SIG-M5 treated with dmso at 0.1 percent for 504 hours (cell line): ENCODE measurements at regions not wholly inside any gene's neighbourhood (a gene's known extent, or its start where the extent isn't known, plus 50 kb on each side); places are given as distances from the start of the nearest gene placed in this dataset.
A peak's percentile ranks its signal among the peaks of the same experiment; 100 is the strongest.
"Not testable (repeated sequence)": the region's sequence is repeated elsewhere in the genome, so short reads cannot be mapped to it uniquely, and the experiment has no call there.

Source experiments
- DNase-seq: peaks from one replicate; lab custom pipeline; 2025; ENCODE audit not compliant: unreplicated experiment; lab: John Stamatoyannopoulos, UW

DNA sequence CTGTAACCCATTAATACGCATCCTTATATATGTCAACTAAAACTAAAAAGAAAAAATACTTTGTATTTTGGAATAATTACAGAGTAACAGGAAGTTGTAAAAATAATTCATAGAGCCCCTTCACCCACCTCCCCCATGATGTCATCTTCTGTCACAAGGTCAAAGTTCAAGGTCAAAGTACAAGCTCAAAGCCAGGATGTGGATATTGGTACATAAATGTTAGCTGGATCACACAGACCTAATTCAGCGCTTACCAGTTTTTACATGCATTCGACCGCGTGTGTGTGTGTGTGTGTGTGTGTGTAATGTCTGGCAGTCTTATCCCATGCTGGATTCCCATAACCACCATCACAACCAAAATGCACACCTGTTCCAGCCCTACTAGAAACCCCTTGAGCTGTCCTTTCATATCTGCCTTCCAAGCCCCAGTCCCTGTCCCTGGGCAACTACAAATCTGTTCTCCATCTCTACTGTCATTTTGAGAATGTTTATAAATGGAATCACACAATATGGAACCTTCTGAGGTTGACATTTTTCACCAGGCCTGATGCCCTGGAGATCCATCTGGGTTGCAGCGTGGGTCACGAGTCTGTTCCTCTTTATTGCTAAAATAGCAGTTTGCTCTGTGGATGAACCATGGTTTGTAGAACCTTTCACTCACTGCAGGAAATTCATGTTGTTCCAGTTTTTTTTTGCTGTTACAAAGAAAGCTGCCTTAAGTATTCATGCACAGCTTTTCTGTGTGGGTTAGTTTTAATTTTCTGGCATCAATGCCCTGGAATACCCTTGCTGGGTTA, 153.6 kb upstream of the PITRM1 start:
- DNase-seq: no peak

GRCh38 chr10:3324612-3325038, 152.0 kb upstream of the PITRM1 start:
- DNase-seq: no peak

GRCh38 chr10:3323865-3324498, 151.4 kb upstream of the PITRM1 start:
- DNase-seq: no peak

GRCh38 chr10:3321123-3321522, 148.5 kb upstream of the PITRM1 start:
- DNase-seq: no peak

DNA sequence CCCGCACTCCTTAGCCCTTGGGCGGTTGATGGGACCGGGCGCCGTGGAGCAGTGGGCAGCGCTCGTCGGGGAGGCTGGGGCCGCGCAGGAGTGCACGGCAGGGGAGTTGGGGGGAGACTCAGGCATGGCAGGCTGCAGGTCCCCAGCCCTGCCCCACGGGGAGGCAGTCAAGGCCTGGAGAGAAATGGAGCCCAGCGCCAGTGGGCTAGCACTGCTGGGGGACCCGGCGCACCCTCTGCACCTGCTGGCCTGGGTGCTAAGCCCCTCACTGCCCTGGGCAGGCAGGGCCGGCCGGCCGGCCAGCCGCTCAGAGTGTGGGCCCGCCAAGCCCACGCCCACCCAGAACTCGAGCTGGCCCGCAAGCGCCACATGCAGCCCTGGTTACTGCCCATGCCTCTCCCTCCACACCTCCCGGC, 147.2 kb upstream of the PITRM1 start:
- DNase-seq: no peak

DNA sequence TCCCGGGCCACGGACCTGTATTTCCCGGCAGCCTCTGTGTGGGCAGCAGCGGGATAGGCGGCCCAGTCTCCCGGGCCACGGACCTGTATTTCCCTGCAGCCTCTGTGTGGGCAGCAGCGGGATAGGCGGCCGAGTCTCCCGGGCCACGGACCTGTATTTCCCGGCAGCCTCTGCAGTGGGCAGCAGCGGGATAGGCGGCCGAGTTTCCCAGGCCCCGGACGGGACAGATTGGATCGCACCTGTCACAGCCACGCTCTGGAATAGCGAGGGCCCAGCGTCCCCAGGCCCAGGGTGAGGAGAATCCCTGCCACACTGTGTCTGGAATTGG, 145.9 kb upstream of the PITRM1 start:
- DNase-seq: not testable (repeated sequence)

DNA sequence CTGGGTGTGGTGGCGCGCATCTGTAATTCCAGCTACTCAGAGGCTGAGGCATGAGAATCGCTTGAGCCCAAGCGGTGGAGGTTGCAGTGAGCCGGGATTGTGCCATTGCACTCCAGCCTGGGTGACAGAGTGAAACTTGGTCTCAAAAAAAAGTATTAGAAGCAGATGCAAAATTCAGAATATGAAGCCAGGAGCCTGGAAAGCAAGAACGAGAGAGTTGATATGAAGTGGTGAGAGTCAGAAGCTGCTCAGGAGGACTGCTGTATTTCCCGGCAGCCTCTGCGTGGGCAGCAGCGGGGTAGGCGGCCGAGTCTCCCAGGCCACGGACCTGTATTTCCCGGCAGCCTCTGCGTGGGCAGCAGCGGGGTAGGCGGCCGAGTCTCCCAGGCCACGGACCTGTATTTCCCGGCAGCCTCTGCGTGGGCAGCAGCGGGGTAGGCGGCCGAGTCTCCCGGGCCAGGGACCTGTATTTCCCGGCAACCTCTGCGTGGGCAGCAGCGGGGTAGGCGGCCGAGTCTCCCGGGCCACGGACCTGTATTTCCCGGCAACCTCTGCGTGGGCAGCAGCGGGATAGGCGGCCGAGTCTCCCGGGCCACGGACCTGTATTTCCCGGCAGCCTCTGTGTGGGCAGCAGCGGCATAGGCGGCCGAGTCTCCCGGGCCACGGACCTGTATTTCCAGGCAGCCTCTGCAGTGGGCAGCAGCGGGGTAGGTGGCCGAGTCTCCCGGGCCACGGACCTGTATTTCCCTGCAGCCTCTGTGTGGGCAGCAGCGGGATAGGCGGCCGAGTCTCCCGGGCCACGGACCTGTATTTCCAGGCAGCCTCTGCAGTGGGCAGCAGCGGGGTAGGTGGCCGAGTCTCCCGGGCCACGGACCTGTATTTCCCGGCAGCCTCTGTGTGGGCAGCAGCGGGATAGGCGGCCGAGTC, 145.2 kb upstream of the PITRM1 start:
- not testable (repeated sequence) for DNase-seq

DNA sequence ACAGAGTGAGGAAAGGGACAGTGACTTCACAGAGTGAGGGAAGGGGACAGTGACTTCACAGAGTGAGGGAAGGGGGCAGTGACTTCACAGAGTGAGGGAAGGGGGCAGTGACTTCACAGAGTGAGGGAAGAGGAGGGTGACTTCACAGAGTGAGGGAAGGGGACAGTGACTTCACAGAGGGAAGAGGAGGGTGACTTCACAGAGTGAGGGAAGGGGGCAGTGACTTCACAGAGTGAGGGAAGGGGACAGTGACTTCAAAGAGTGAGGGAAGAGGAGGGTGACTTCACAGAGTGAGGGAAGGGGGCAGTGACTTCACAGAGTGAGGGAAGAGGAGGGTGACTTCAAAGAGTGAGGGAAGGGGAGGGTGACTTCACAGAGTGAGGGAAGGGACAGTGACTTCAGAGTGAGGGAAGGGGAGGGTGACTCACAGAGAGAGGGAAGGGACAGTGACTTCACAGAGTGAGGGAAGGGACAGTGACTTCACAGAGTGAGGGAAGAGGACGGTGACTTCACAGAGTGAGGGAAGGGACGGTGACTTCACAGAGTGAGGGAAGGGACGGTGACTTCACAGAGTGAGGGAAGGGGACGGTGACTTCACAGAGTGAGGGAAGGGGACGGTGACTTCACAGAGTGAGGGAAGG, 142.0 kb upstream of the PITRM1 start:
- DNase-seq: not testable (repeated sequence)

DNA sequence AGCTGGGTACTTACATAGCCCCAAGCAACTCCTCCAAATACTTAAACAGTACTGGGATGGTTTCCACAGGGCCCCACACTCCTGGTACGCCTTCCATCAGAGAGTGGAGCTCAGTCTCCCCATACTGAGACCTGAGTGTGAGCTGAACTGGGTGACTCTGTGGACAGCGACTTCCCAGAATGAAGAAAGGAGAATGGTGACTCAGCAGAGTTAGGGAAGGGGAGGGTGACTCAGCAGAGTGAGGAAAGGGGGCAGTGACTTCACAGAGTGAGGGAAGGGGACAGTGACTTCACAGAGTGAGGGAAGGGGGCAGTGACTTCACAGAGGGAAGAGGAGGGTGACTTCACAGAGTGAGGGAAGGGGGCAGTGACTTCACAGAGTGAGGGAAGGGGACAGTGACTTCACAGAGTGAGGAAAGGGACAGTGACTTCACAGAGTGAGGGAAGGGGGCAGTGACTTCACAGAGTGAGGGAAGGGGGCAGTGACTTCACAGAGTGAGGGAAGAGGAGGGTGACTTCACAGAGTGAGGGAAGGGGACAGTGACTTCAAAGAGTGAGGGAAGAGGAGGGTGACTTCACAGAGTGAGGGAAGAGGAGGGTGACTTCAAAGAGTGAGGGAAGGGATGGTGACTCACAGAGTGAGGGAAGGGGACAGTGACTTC, 141.3 kb upstream of the PITRM1 start:
- peak; percentile 15 for DNase-seq

DNA sequence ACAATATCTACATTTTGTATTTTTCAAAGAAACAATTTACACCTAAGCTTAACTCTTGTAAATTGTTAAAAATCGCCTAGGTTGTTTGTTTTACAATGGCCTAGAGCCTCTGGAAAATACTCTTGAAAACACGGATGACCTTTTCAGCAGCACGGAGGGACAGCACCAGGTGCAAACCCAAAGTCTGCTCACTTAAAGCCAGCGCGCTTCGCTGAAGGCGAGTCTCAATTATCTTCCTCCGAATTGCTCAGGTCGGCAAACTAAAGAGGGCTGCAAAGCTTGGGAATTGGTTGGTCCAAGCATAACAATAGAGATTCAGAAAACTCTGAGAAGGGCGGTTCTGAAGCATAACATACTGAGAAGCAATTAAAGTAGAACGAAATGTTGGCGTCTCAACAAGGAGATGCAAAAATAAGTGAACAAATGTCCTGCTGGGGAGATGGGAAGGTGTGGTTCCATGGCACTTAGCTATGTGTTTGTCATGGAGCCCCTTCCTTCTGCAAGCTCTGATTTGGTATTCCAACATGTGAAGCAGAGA, 139.9 kb upstream of the PITRM1 start:
- DNase-seq: no peak

GRCh38 chr10:3310016-3310784, 137.6 kb upstream of the PITRM1 start:
- DNase-seq: no peak

DNA sequence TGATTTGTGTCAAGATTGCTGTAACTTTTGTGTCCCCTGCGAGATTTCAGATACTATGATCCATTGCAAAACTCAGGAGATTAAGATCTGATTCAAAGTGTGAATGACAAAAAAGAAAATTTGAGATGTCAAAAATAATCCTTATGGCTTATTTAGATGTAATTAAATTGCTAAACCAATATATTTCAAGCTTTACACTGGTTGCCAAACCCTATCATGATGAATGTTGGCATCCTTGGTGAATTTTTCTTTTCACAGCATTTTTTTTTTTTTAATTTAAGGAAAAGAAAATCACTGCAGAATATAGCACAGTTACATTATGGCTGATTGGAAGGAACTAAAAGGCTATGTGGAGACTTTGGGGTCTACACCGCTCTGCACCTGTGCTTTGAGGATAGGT, 133.5 kb upstream of the PITRM1 start:
- DNase-seq: no peak

GRCh38 chr10:3295582-3296151, 123.1 kb upstream of the PITRM1 start:
- no peak for DNase-seq

DNA sequence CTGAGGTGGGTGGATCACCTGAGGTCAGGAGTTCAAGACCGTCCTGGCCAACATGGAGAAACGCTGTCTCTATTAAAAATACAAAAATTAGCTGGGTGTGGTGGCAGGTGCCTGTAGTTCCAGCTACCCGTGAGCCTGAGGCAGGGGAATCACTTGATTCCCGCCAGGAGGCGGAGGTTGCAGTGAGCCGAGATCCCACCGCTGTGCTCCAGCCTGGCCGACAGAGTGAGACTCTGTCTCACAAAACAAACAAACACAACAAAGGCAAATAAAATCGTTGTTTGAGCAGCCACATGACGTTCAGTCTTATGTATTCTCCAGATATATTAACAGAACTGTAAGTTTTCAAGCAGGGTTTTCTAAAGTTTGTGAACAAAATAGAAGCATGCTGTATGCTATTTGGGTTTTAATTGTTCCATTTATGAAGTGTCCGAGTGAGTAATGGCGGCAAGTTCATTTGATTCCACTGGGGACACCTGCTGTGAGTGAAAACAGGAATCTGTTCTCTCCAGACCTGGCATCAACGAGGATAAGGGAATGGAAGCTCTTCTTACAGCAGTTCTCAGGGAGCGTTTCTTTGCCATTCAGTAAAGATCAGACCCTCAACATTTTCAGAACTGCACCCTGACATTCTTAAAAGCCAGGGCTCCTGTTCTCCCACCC, 122.5 kb upstream of the PITRM1 start:
- peak; percentile 4 for DNase-seq

DNA sequence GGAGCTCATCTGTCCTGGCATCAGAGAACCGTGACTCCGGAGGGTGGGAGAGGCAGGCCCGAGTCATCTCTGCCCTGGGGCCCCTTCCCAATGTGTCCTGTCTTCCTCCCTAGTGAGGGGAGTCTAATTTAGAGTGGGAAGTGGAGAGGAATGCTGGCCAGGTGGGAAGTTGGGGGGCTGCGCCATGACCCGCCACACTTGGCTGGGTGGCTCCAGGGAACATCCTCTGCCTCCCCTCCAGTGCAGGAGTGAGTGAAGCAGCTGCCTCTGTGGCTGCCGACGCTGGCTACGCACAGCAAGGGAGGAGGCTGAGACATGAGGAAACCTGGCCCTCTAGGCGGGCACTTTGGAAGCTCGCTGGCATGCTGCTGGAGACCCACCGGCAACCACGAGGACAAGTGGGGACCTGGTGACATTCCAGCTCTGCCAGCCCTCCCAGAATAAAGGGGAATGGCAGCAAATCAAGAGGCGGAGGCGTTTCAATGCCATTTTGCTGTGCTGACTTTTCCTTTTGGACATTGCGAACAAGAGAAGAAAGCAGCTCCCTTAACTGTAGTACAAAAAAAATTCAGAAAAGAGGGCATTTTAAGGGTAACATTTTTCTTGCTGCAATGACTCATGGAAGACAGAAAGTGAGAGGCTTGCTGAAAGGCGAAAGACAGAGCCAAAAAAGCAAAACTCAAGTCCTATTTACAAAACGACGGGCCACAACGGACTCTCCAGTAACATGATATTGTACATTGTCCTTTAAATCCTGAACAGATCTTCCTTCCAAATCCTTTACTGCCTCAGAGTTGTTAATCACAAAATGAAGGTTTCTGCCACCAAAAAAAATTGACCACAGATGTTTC, 121.2 kb upstream of the PITRM1 start:
- DNase-seq: no peak

- DNase-seq: no peak
These were observed 120.1 kb upstream of the PITRM1 start for GRCh38 chr10:3292636-3293035.

DNA sequence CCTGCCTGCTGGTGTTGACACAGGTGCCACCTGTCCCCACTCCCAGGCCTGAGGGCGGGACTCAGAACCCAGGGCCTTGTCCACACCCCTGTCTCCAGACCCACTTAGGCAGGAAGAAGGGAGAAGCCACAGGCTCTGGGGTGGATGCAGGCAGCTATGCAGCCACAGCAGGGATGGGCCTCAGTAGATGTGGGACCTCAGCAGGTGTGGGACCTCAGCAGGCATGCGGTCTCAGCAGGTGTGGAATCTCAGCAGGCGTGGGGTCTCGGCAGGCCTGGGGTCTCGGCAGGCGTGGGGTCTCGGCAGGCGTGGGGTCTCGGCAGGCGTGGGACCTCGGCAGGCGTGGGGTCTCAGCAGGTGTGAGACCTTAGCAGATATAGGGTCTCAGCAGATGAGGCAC, 118.0 kb upstream of the PITRM1 start:
- DNase-seq: no peak
